Activated CD4-positive, CD25-positive, alpha-beta regulatory T cell (primary cell): ENCODE measurements at regions not wholly inside any gene's neighbourhood (a gene's known extent, or its start where the extent isn't known, plus 50 kb on each side); places are given as distances from the start of the nearest gene placed in this dataset.

Source experiments
- DNase-seq, 4 experiments: peaks; one replicate each; lab custom pipeline; 2025; lab: John Stamatoyannopoulos, UW

- no peak for DNase-seq
Measured at GRCh38 chr7:21146642-21147423, 281.1 kb upstream of the SP4 start.

- no peak for DNase-seq
Measured at GRCh38 chr7:21149809-21150208, 278.1 kb upstream of the SP4 start.

- DNase-seq = no peak
Measured at GRCh38 chr7:21154614-21155013, 273.3 kb upstream of the SP4 start.

GRCh38 chr7:21159506-21159905 is 268.4 kb upstream of the SP4 start:
- no peak for DNase-seq

- DNase-seq = no peak
Measured at GRCh38 chr7:21160401-21160800, 267.5 kb upstream of the SP4 start.

- no peak for DNase-seq
Measured at GRCh38 chr7:21167942-21168341, 259.9 kb upstream of the SP4 start.

- no peak for DNase-seq
Measured at GRCh38 chr7:21169667-21170580, 258.0 kb upstream of the SP4 start.

- DNase-seq = no peak
Measured at GRCh38 chr7:21172800-21173199, 255.1 kb upstream of the SP4 start.

- no peak for DNase-seq
Measured at GRCh38 chr7:21173436-21173835, 254.4 kb upstream of the SP4 start.

GRCh38 chr7:21175714-21176113 is 252.2 kb upstream of the SP4 start:
- DNase-seq = no peak

- DNase-seq = no peak
Measured at GRCh38 chr7:21184942-21185652, 242.8 kb upstream of the SP4 start.

- DNase-seq = no peak
Measured at GRCh38 chr7:21185653-21186265, 242.1 kb upstream of the SP4 start.

- no peak for DNase-seq
Measured at GRCh38 chr7:21191321-21192073, 236.4 kb upstream of the SP4 start.

- DNase-seq = no peak
Measured at GRCh38 chr7:21192657-21193056, 235.2 kb upstream of the SP4 start.

- no peak for DNase-seq
Measured at GRCh38 chr7:21193895-21194294, 234.0 kb upstream of the SP4 start.

- no peak for DNase-seq
Measured at GRCh38 chr7:21194936-21195335, 232.9 kb upstream of the SP4 start.

GRCh38 chr7:21198921-21199320 is 229.0 kb upstream of the SP4 start:
- DNase-seq = no peak

GRCh38 chr7:21200503-21200902 is 227.4 kb upstream of the SP4 start:
- no peak for DNase-seq

GRCh38 chr7:21214657-21215056 is 213.2 kb upstream of the SP4 start:
- no peak for DNase-seq

GRCh38 chr7:21215307-21215706 is 212.6 kb upstream of the SP4 start:
- no peak for DNase-seq

GRCh38 chr7:21217365-21217764 is 210.5 kb upstream of the SP4 start:
- DNase-seq = no peak
